HFFc6 (cell line): ENCODE measurements at regions not wholly inside any gene's neighbourhood (a gene's known extent, or its start where the extent isn't known, plus 50 kb on each side); places are given as distances from the start of the nearest gene placed in this dataset.

ENCODE experiments used
- DNase-seq: peaks from one replicate; pipeline ENCODE4 v3.0.0-alpha.2; 2018
- H3K27ac Mint-ChIP-seq: 2 replicates; pipeline ENCODE4 v1.8.0; 2020; ENCODE audit warnings: mild to moderate bottlenecking, mixed read lengths
- H3K27me3 Mint-ChIP-seq: 2 replicates; pipeline ENCODE4 v1.8.0; 2021; ENCODE audit warnings: mild to moderate bottlenecking, moderate library complexity, mixed read lengths; ENCODE audit not compliant: insufficient read depth
- H3K36me3 Mint-ChIP-seq: 2 replicates; pipeline ENCODE4 v1.8.0; 2021; ENCODE audit warnings: low read depth, mixed read lengths
- H3K4me1 Mint-ChIP-seq: 2 replicates; pipeline ENCODE4 v1.8.0; 2020; ENCODE audit warnings: low read depth, mixed read lengths
- H3K4me3 Mint-ChIP-seq: 2 replicates; pipeline ENCODE4 v1.8.0; 2020; ENCODE audit warnings: mild to moderate bottlenecking, moderate library complexity, mixed read lengths
- H3K9me3 Mint-ChIP-seq: 2 replicates; pipeline ENCODE4 v1.8.0; 2020; ENCODE audit warnings: mild to moderate bottlenecking, mixed read lengths
- TF ChIP-seq, protein P1 (sequence below): fragments of 200-600 bp; sonication (generic); IDR thresholded peaks from 2 replicates; pipeline ENCODE4 v1.5.0; 2021; ENCODE audit warnings: antibody characterized with exemption, mild to moderate bottlenecking

DNA sequence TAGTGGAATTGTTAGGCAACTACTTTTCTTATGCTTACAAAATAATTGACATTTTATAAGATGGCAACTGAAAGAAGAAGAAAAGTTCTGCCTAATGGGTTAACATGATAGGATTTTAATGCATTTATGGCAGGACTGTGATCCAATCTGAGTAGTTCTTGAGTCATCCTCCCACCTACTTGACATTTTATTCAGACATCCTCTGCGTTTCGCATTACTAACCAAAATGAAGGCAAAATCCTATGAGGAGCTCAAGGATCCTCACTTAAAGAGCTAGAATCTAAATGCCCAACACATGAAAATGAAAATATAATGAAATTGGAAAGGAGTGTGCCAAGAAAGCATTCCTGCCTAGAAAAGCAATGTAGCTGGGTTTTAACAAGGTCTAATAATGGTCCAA lies 581.1 kb upstream of the SEMA6D start:
- Mint-ChIP-seq H3K27me3 (no peaks in the 10 kb centered on the region), H3K9me3 (peaks cover 19% of the 10 kb centered on the region), H3K36me3 (no peaks in the 10 kb centered on the region), H3K27ac (no peak overlapping the region), H3K4me1 (no peaks in the 10 kb centered on the region), H3K4me3 (no peak overlapping the region)
- DNase-seq, result no peak
- TF ChIP-seq, protein P1, sequence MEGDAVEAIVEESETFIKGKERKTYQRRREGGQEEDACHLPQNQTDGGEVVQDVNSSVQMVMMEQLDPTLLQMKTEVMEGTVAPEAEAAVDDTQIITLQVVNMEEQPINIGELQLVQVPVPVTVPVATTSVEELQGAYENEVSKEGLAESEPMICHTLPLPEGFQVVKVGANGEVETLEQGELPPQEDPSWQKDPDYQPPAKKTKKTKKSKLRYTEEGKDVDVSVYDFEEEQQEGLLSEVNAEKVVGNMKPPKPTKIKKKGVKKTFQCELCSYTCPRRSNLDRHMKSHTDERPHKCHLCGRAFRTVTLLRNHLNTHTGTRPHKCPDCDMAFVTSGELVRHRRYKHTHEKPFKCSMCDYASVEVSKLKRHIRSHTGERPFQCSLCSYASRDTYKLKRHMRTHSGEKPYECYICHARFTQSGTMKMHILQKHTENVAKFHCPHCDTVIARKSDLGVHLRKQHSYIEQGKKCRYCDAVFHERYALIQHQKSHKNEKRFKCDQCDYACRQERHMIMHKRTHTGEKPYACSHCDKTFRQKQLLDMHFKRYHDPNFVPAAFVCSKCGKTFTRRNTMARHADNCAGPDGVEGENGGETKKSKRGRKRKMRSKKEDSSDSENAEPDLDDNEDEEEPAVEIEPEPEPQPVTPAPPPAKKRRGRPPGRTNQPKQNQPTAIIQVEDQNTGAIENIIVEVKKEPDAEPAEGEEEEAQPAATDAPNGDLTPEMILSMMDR, result no peak

DNA sequence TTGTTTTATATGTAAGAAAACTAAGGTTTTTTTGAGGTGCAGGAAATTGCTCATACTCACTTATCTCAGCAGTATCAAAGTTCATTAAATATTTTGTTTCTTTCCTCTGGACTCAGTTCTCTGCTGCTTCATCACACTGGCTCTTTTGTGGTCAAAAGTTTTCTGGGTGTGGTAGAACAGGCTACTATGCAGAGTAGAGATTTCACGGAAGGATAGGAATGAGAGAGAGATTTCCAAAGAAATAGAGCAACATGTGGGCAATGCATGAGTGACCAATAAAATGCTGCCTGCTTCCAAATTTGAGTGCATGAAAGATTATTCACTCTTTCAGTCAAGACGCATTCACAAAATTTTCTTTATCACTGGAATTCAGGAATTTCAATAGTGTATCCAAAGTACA lies 577.3 kb upstream of the SEMA6D start:
- no peaks in the 10 kb centered on the region; the same call in 1 of the 2 replicates for H3K36me3 Mint-ChIP-seq
- no peaks in the 10 kb centered on the region for H3K27me3 Mint-ChIP-seq
- no peak overlapping the region for H3K27ac Mint-ChIP-seq
- H3K4me3 Mint-ChIP-seq, result no peak overlapping the region
- H3K4me1 Mint-ChIP-seq, result no peaks in the 10 kb centered on the region
- TF ChIP-seq, protein P1, result no peak
- DNase-seq, result no peak
- peaks cover 27% of the 10 kb centered on the region for H3K9me3 Mint-ChIP-seq

DNA sequence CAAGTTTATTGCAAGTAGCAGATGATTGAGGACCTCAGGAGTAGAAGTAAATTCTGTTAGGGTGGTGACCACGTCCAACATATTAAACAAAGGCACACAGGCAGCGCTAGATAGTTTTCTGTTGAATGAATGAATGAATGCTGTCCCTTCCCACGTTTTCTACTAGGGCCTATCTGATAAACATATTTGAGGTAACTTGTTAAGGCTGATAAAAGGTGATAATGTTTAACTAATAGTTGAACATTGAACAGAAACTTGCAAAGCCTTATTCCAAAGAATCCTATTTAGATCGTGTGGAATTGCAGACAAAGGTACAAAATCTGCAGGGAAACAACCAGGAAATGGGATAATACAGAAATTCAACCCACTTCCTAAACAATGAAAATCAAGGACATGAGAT lies 559.5 kb upstream of the SEMA6D start:
- Mint-ChIP-seq H3K36me3 (no peaks in the 10 kb centered on the region), H3K9me3 (peaks cover 12% of the 10 kb centered on the region; the same call in 1 of the 2 replicates), H3K4me1 (no peaks in the 10 kb centered on the region), H3K4me3 (no peak overlapping the region), H3K27ac (no peak overlapping the region), H3K27me3 (no peaks in the 10 kb centered on the region)
- TF ChIP-seq, protein P1, result no peak
- DNase-seq, result no peak

DNA sequence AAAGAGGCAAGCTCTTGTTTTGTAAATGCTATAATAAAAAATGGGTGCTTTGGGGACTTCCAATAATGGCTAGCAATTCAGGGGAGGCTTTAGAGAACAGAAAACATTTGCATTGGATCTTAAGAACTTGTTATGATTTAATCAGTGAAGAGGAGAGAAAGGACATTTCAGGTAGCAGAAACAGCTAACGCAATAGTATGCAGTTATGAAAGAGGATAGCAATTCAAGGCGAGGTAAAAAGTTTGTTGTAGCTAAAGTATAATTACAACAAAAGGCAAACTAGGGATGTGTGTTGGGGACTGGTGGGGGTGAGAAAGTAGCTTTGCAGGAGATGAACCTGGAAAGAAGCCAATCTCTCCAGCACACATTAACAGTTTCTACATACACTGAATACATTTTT lies 558.7 kb upstream of the SEMA6D start:
- TF ChIP-seq, protein P1, result no peak
- no peak for DNase-seq
- no peaks in the 10 kb centered on the region for H3K4me1 Mint-ChIP-seq
- peaks cover 12% of the 10 kb centered on the region; the same call in 1 of the 2 replicates for H3K9me3 Mint-ChIP-seq
- H3K4me3 Mint-ChIP-seq, result no peak overlapping the region
- H3K27ac Mint-ChIP-seq, result no peak overlapping the region
- H3K36me3 Mint-ChIP-seq, result no peaks in the 10 kb centered on the region
- H3K27me3 Mint-ChIP-seq, result no peaks in the 10 kb centered on the region

DNA sequence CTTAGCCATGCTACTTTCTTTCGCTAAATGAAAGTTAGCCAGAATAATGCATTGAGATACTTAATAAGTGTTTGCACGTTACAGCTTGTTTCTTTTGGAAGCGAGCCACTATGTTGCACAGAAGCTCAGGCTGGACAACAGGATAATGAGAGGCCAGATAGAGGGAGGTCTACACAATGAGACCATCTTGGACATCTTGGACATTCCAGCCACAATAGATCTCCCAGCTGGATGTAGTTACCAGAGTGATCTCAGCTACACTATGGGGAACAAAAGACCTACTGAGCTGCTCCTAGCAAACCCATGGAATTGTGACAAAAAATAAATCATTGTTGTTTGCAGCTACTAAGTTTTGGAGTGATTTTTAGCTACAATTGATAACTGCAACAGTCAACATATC lies 540.1 kb upstream of the SEMA6D start:
- Mint-ChIP-seq H3K4me1 (no peaks in the 10 kb centered on the region), H3K36me3 (no peaks in the 10 kb centered on the region; the same call in 1 of the 2 replicates), H3K4me3 (no peak overlapping the region), H3K27me3 (peaks cover 5% of the 10 kb centered on the region; the same call in 1 of the 2 replicates), H3K27ac (no peak overlapping the region), H3K9me3 (no peaks in the 10 kb centered on the region; the same call in 1 of the 2 replicates)
- TF ChIP-seq, protein P1, result no peak
- no peak for DNase-seq

DNA sequence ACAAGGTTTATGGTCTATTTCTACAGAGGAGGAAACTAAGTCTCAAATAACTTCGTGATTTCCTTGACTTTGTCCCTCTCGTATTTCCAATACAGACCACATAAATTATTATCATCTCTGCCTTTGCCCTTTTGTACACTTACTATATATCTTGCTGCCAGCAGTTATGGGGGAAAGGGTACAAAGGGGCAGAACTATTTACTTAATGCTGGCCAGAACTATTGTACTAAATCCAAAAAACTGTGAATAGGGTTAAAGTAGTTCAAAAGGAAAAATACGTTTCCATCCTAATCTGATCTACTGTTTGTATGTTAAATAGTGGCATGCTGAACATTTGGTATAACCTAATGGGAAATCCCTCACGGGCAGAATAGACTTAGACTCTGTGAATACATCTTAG lies 537.3 kb upstream of the SEMA6D start:
- TF ChIP-seq, protein P1, result no peak
- no peak for DNase-seq
- Mint-ChIP-seq H3K9me3 (no peaks in the 10 kb centered on the region; the same call in 1 of the 2 replicates), H3K36me3 (no peaks in the 10 kb centered on the region), H3K4me1 (no peaks in the 10 kb centered on the region), H3K27ac (no peak overlapping the region), H3K27me3 (peaks cover 18% of the 10 kb centered on the region), H3K4me3 (no peak overlapping the region)
